Sciatic nerve (tissue), 2 donors: ENCODE measurements at regions not wholly inside any gene's neighbourhood (a gene's known extent, or its start where the extent isn't known, plus 50 kb on each side); places are given as distances from the start of the nearest gene placed in this dataset.

Source experiments
- ATAC-seq: fragments of 200-7000 bp; cut with Tn5 transposase; one replicate; pipeline ENCODE4 v1.9.1; 2020; ENCODE audit warnings: mild to moderate bottlenecking, moderate library complexity
- DNase-seq: peaks from one replicate; pipeline ENCODE4 v3.0.0-alpha.2; 2020; ENCODE audit warnings: low spot score
- intact Hi-C: fragments of 100-400 bp; cut with DNase I; formaldehyde crosslinking; loops from one replicate; pipeline ENCODE4 v1.14.2; 2022
- donor health status: DM: no; HTN: no; CAD: no.
- donor health status: DM: no; HTN: no; CAD: no.

- intact Hi-C loops, result no loop called here
- ATAC-seq (no peak), DNase-seq (no peak)
Measured at GRCh38 chr20:22770241-22770800, 185.9 kb upstream of the FOXA2 start.

GRCh38 chr20:22771706-22772105 lies 187.3 kb upstream of the FOXA2 start:
- intact Hi-C loops, result no loop called here
- ATAC-seq (no peak), DNase-seq (no peak)

- DNase-seq, result no peak
- ATAC-seq, result no peak
- intact Hi-C loops, result no loop called here
Measured at GRCh38 chr20:22773344-22773743, 189.0 kb upstream of the FOXA2 start.

DNA sequence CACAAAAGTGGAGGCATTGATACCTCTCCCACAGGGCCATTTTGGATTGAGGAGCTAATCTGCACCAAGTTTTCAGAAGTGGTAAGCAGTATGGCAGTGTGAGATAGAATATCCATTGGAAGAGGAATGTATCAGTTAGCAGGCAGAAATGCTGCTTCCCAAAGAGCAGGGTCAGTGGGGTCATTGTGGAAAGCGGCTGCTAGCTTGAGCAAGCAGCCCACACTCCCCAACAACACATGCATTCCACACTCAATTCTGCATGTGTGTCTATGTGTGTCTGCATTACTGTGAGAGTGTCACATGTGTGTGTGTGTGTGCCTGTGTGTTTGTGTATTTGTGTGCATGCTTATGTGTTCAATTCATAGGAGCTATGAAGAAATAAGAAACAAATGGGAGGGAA lies 190.9 kb upstream of the FOXA2 start:
- intact Hi-C loops, result no loop called here
- ATAC-seq, result no peak
- DNase-seq, result no peak

DNA sequence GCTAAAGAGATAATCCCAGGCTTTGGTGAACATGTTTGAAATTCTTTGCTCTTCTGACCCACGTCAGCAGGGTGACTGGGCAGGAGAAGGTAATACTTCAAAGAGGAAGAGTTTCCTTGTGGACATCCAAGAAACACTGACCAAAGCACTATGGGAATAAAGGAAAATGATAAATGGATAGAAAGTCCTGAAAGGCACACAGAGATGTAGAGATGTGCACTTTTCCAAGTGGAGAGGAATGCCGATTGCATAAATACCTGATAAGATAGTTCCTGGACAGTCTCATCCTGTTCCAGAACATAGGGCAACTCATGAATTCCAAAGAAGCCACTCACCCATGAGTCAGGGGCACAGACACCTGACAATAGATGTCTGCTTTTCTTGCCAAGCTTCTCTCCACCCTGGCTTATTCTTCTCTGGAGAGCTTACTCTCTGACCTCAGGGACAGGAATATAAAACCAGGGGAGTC lies 191.3 kb upstream of the FOXA2 start:
- ATAC-seq, result no peak
- no peak for DNase-seq
- intact Hi-C loops, result no loop called here

GRCh38 chr20:22776369-22776768 lies 192.0 kb upstream of the FOXA2 start:
- no peak for ATAC-seq
- intact Hi-C loops, result no loop called here
- DNase-seq, result no peak

- intact Hi-C loops, result no loop called here
- DNase-seq (no peak), ATAC-seq (no peak)
Measured at GRCh38 chr20:22779878-22780277, 195.5 kb upstream of the FOXA2 start.

- DNase-seq, result no peak
- no peak for ATAC-seq
- intact Hi-C loops, result no loop called here
Measured at GRCh38 chr20:22781869-22782268, 197.5 kb upstream of the FOXA2 start.

DNA sequence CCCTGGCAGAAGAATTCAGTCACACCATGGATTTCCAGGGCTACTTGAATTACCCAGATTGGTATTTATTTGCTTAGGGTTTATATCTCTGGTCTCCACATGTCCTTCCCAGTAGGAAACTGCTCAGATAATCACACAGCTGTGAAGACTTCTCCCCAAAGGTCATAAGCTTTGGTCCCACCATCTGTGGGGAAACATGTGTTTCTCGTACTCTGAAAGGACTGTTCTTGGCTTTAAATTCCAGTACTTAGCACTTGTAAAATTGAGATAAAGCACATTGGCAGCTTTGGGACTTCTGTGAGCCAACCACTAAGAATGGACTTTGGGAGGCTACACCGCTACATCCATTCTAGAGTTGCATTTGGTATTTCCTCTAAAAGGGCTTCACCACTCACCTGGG lies 205.3 kb upstream of the FOXA2 start:
- intact Hi-C loops, result no loop called here
- ATAC-seq, result no peak

GRCh38 chr20:22791396-22791795 lies 207.0 kb upstream of the FOXA2 start:
- intact Hi-C loops, result no loop called here
- ATAC-seq (no peak), DNase-seq (no peak)

More for the DNA sequence above, 205.3 kb upstream of the FOXA2 start:
- DNase-seq, result no peak

- ATAC-seq (no peak), DNase-seq (no peak)
- intact Hi-C loops, result no loop called here
Measured at GRCh38 chr20:22791877-22792525, 207.6 kb upstream of the FOXA2 start.

- intact Hi-C loops, result no loop called here
- ATAC-seq (no peak), DNase-seq (no peak)
Measured at GRCh38 chr20:22794200-22794599, 209.8 kb upstream of the FOXA2 start.

GRCh38 chr20:22795433-22795832 lies 211.1 kb upstream of the FOXA2 start:
- DNase-seq (no peak), ATAC-seq (peak; percentile 9)
- intact Hi-C loops, result no loop called here

DNA sequence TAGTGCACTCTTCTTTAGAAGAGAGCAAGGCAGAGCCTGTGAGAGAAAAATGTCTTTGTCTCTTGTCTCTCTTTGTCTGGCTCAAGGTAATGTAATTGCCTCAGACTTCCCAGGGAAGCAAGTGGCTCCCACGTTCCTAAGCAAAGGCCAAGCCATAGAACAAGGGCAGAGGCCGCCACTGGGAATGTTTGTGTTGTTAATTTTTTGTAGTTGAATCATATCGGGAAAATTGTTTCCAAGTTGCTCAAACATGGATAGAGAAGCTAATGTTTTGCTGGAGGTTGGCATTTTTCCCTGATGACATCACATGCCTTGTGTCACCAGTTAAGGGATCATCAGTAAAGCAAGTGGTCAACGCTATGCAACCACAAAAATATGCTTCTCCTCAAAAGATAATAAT lies 211.5 kb upstream of the FOXA2 start:
- ATAC-seq (peak; percentile 94), DNase-seq (peak; percentile 70)
- intact Hi-C loops, result no loop called here

DNA sequence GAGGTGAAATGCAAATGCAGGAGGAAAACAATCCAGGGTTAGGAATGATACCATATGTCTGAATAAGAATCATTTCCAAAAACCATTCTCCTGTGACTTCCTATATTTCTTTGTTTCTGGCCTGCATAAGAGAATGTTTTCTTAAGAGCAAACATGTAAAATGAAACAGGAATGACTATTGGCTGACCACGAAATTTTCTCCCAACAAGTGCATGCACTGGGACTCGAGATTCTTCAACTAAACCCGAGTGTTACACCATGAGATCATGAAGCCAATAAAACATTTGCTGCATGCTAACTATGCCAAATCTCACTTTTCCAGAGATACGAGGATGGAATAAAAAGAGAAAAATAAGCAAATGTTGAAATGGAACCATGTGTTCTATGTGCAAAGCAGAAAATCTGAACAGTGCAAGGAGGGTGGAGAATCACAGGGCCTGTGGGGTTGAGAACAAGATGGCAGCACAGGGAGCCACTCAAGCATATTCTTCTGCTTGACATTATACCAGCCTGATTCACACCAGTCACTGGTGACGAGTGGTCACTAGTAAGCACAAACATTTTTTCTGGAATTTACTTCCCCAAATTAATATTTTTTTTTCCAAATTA lies 212.2 kb upstream of the FOXA2 start:
- DNase-seq (no peak), ATAC-seq (peak; percentile 56)
- intact Hi-C loops, result no loop called here

DNA sequence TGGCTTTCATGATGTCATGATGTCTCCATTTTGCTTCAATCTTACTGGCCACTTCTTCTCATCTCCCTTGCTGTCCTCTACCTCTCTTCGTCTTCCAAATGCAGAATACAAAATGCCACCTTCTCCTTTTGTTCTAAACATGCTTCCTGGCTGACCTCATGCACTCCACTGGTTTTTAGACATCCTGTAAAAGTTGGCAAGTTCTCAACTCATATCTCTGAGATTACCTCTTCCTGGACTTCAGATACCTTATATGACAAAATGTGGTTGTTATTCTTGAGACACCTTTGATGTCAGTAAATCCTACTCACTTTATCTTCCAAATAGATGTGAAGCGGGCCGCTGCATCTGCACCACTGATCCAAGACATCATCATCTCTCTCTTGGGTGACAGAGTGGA lies 212.7 kb upstream of the FOXA2 start:
- DNase-seq (no peak), ATAC-seq (no peak)
- intact Hi-C loops, result no loop called here

GRCh38 chr20:22799687-22800086 lies 215.3 kb upstream of the FOXA2 start:
- DNase-seq, result no peak
- intact Hi-C loops, result no loop called here
- ATAC-seq, result no peak

DNA sequence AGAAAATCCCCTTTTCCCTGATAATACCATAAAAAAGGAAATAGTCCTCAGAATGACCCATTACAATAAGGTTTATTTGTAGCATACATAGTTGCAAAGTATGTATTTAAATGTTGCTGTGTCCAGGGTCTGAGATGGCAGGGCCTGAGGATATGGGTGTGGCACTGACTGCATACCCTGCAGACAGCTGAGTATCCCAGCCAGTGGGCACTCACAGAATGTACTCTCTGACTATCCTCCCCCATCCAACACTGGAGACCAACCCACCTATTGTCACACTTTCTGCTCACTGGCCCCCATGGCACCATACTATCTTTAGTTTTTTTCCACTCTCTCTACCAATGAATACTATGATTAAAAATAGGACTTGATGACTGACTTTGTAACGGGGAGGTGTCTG lies 215.8 kb upstream of the FOXA2 start:
- ATAC-seq (no peak), DNase-seq (no peak)
- intact Hi-C loops, result no loop called here

DNA sequence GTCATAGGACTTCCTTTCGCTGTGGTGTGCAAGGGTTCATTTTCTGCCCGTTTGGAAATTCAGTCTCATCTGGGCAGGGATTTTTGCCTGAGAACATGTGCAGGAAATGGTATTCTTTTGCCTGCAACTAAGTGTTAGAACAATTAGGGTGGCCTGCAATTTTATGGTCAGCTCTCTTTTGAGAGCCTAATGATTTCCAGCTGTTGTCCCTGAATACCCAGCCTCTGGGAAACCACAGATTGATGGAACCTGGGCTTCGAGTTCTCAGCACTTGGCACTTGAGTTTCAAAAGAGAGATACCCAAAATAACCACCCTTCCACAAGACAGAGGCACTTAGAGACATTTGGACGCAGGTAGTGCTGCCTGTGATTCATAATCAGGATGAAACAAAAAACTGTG lies 217.2 kb upstream of the FOXA2 start:
- ATAC-seq, result no peak
- DNase-seq, result no peak
- intact Hi-C loops, result no loop called here

DNA sequence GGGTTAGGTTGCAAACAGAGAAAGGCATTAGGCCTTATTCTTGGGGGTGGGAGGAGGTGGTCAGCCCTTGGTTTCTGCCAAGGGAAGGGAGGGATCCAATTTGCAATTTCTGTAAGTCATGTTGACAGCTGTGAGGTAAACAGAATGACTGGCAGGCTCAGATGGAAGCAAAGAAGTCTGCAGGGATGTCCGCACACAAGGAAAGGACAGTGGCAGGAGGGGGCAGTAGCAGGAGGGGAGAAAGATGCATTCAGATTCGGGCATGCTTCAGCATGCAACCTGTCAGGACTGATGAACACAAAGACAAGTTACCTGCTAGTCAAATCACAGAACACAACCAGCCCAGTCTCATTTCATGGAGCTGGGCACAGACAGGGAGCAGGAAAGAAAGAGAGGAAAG lies 217.9 kb upstream of the FOXA2 start:
- ATAC-seq, result no peak
- DNase-seq, result no peak
- intact Hi-C loops, result no loop called here

GRCh38 chr20:22805219-22805618 lies 220.8 kb upstream of the FOXA2 start:
- intact Hi-C loops, result no loop called here
- ATAC-seq, result peak; percentile 67
- DNase-seq, result no peak
